ENCODE measurements at regions not wholly inside any gene's neighbourhood (a gene's known extent, or its start where the extent isn't known, plus 50 kb on each side); places are given as distances from the start of the nearest gene placed in this dataset.

- Histone ChIP-seq H3K9ac (ENCODE audit: low read length) (no peak overlapping the region), H3K4me1 (ENCODE audit: insufficient read depth, low read length) (no peaks in the 10 kb centered on the region), H2AFZ (ENCODE audit: low read depth, low read length) (no peak overlapping the region), H3K27ac (ENCODE audit: low read depth, low read length) (no peak overlapping the region), H3K36me3 (ENCODE audit: insufficient read depth, low read length) (no peaks in the 10 kb centered on the region), H4K20me1 (ENCODE audit: insufficient read depth, low read length) (no peaks in the 10 kb centered on the region), H3K4me2 (ENCODE audit: low read length) (no peak overlapping the region), H3K79me2 (ENCODE audit: insufficient read depth, low read length) (no peaks in the 10 kb centered on the region), H3K4me3 (ENCODE audit: insufficient read depth, low read depth, low read length) (no peak overlapping the region), H3K27me3 (ENCODE audit: insufficient read depth, low read length) (no peaks in the 10 kb centered on the region), H3K9me3 (ENCODE audit: insufficient read depth, low read depth, low read length) (no peaks in the 10 kb centered on the region)
- Mint-ChIP-seq H3K36me3 (ENCODE audit: low read depth, unreplicated experiment) (no peaks in the 10 kb centered on the region), H3K27ac (ENCODE audit: unreplicated experiment) (no peak overlapping the region), H3K4me3 (ENCODE audit: unreplicated experiment) (no peak overlapping the region), H3K4me1 (ENCODE audit: low read depth, unreplicated experiment) (peaks cover 9% of the 10 kb centered on the region), H3K27me3 (ENCODE audit: low read depth, unreplicated experiment) (no peaks in the 10 kb centered on the region), H3K9me3 (ENCODE audit: unreplicated experiment) (no peaks in the 10 kb centered on the region)
- TF ChIP-seq CTCF (IDR thresholded peaks at IDR 0.05; ENCODE audit: insufficient read depth, low read depth, low read length), result no peak
- no peak for TF ChIP-seq EZH2 (IDR thresholded peaks at IDR 0.05; ENCODE audit: insufficient read depth, low read length)
- no peak for FAIRE-seq
- no peak for DNase-seq (ENCODE audit: low read depth)
Observed at GRCh38 chr9:18127499-18127875, 346.5 kb upstream of the ADAMTSL1 start.

- Mint-ChIP-seq H3K27ac (ENCODE audit: unreplicated experiment) (no peak overlapping the region), H3K4me1 (ENCODE audit: low read depth, unreplicated experiment) (peaks cover 8% of the 10 kb centered on the region), H3K9me3 (ENCODE audit: unreplicated experiment) (no peaks in the 10 kb centered on the region), H3K4me3 (ENCODE audit: unreplicated experiment) (no peak overlapping the region), H3K27me3 (ENCODE audit: low read depth, unreplicated experiment) (no peaks in the 10 kb centered on the region), H3K36me3 (ENCODE audit: low read depth, unreplicated experiment) (no peaks in the 10 kb centered on the region)
- H3K27ac ChIP-seq (ENCODE audit: low read depth, low read length), result no peak overlapping the region
- H3K4me3 ChIP-seq (ENCODE audit: insufficient read depth, low read depth, low read length), result no peak overlapping the region
- FAIRE-seq (no peak), DNase-seq (ENCODE audit: low read depth) (no peak)
- H3K27me3 ChIP-seq (ENCODE audit: insufficient read depth, low read length), result peaks cover 2% of the 10 kb centered on the region
- H4K20me1 ChIP-seq (ENCODE audit: insufficient read depth, low read length), result no peaks in the 10 kb centered on the region
- H2AFZ ChIP-seq (ENCODE audit: low read depth, low read length), result no peak overlapping the region
- TF ChIP-seq EZH2 (IDR thresholded peaks at IDR 0.05; ENCODE audit: insufficient read depth, low read length) (no peak), CTCF (IDR thresholded peaks at IDR 0.05; ENCODE audit: insufficient read depth, low read depth, low read length) (no peak)
- no peak overlapping the region for H3K9ac ChIP-seq (ENCODE audit: low read length)
- H3K79me2 ChIP-seq (ENCODE audit: insufficient read depth, low read length), result no peaks in the 10 kb centered on the region
- no peaks in the 10 kb centered on the region for H3K9me3 ChIP-seq (ENCODE audit: insufficient read depth, low read depth, low read length)
- H3K4me2 ChIP-seq (ENCODE audit: low read length), result no peak overlapping the region
- H3K4me1 ChIP-seq (ENCODE audit: insufficient read depth, low read length), result no peaks in the 10 kb centered on the region
- no peaks in the 10 kb centered on the region for H3K36me3 ChIP-seq (ENCODE audit: insufficient read depth, low read length)
Observed at GRCh38 chr9:18129809-18130334, 344.1 kb upstream of the ADAMTSL1 start.

GRCh38 chr9:18136354-18136994, 337.5 kb upstream of the ADAMTSL1 start:
- no peaks in the 10 kb centered on the region for H4K20me1 ChIP-seq (ENCODE audit: insufficient read depth, low read length)
- H3K9me3 Mint-ChIP-seq (ENCODE audit: unreplicated experiment), result peaks cover 2% of the 10 kb centered on the region
- H3K27ac Mint-ChIP-seq (ENCODE audit: unreplicated experiment), result no peak overlapping the region
- no peak overlapping the region for H3K4me3 Mint-ChIP-seq (ENCODE audit: unreplicated experiment)
- FAIRE-seq (no peak), DNase-seq (ENCODE audit: low read depth) (no peak)
- H3K36me3 Mint-ChIP-seq (ENCODE audit: low read depth, unreplicated experiment), result no peaks in the 10 kb centered on the region
- H3K79me2 ChIP-seq (ENCODE audit: insufficient read depth, low read length), result no peaks in the 10 kb centered on the region
- no peak overlapping the region for H3K27ac ChIP-seq (ENCODE audit: low read depth, low read length)
- H3K9ac ChIP-seq (ENCODE audit: low read length), result no peak overlapping the region
- no peak overlapping the region for H3K4me2 ChIP-seq (ENCODE audit: low read length)
- H3K4me3 ChIP-seq (ENCODE audit: insufficient read depth, low read depth, low read length), result no peak overlapping the region
- no peaks in the 10 kb centered on the region for H3K27me3 Mint-ChIP-seq (ENCODE audit: low read depth, unreplicated experiment)
- H3K4me1 ChIP-seq (ENCODE audit: insufficient read depth, low read length), result no peaks in the 10 kb centered on the region
- H3K4me1 Mint-ChIP-seq (ENCODE audit: low read depth, unreplicated experiment), result no peaks in the 10 kb centered on the region
- no peaks in the 10 kb centered on the region for H3K36me3 ChIP-seq (ENCODE audit: insufficient read depth, low read length)
- H2AFZ ChIP-seq (ENCODE audit: low read depth, low read length), result no peak overlapping the region
- H3K27me3 ChIP-seq (ENCODE audit: insufficient read depth, low read length), result peaks cover 2% of the 10 kb centered on the region
- no peaks in the 10 kb centered on the region for H3K9me3 ChIP-seq (ENCODE audit: insufficient read depth, low read depth, low read length)
- TF ChIP-seq EZH2 (IDR thresholded peaks at IDR 0.05; ENCODE audit: insufficient read depth, low read length) (no peak), CTCF (IDR thresholded peaks at IDR 0.05; ENCODE audit: insufficient read depth, low read depth, low read length) (no peak)

Data from astrocyte (in vitro differentiated cells and primary cell).